DND-41 (cell line): ENCODE measurements at regions not wholly inside any gene's neighbourhood (a gene's known extent, or its start where the extent isn't known, plus 50 kb on each side); places are given as distances from the start of the nearest gene placed in this dataset.
"Not testable (repeated sequence)": the region's sequence is repeated elsewhere in the genome, so short reads cannot be mapped to it uniquely, and the experiment has no call there.

Experiments used
- ATAC-seq: fragments of 200-7000 bp; cut with Tn5 transposase; 3 replicates; pipeline ENCODE4 v1.9.1; 2021; ENCODE audit warnings: low read depth; ENCODE audit not compliant: insufficient read depth
- DNase-seq: peaks from one replicate; pipeline ENCODE4 v3.0.0-alpha.2; 2020
- H2AFZ ChIP-seq: 2 replicates; pipeline ENCODE4 v1.6.0; 2012; ENCODE audit warnings: low read depth, low read length
- H3K27ac ChIP-seq: 2 replicates; pipeline ENCODE4 v1.5.1; 2012; ENCODE audit warnings: low read length, inconsistent platforms
- H3K27me3 ChIP-seq: fragments of 200-600 bp; sonication (generic); 2 replicates; pipeline ENCODE4 v1.6.0; 2012; ENCODE audit warnings: low read length, mild to moderate bottlenecking, inconsistent platforms; ENCODE audit not compliant: insufficient read depth, poor library complexity
- H3K36me3 ChIP-seq: 2 replicates; pipeline ENCODE4 v1.5.1; 2012; ENCODE audit warnings: low read length, inconsistent platforms; ENCODE audit not compliant: insufficient read depth
- H3K4me1 ChIP-seq: 2 replicates; pipeline ENCODE4 v1.5.1; 2012; ENCODE audit warnings: mild to moderate bottlenecking, low read length; ENCODE audit not compliant: insufficient read depth
- H3K4me2 ChIP-seq: 2 replicates; pipeline ENCODE4 v1.6.0; 2012; ENCODE audit warnings: mild to moderate bottlenecking, moderate library complexity, low read length, inconsistent platforms; ENCODE audit not compliant: insufficient read depth
- H3K4me3 ChIP-seq, 2 experiments: fragments of 200-600 bp in 1 of 2; shearing (Covaris generic) in 1 of 2; 2 replicates each; pipeline ENCODE4 v1.5.1; 2012 to 2016; ENCODE audit warnings: inconsistent platforms in 2 of 2, low read length in 2 of 2, mild to moderate bottlenecking in 2 of 2, low read depth in 1 of 2, moderate library complexity in 1 of 2
- H3K79me2 ChIP-seq: 2 replicates; pipeline ENCODE4 v1.6.0; 2012; ENCODE audit warnings: low read length, inconsistent platforms; ENCODE audit not compliant: insufficient read depth
- H3K9ac ChIP-seq: 2 replicates; pipeline ENCODE4 v1.6.0; 2012; ENCODE audit warnings: low read depth, mild to moderate bottlenecking, inconsistent platforms, low read length, moderate library complexity
- H3K9me3 ChIP-seq: 2 replicates; pipeline ENCODE4 v1.5.1; 2012; ENCODE audit warnings: low read length, moderate library complexity, mild to moderate bottlenecking, inconsistent platforms; ENCODE audit not compliant: insufficient read depth, severe bottlenecking
- H4K20me1 ChIP-seq: 2 replicates; pipeline ENCODE4 v1.6.0; 2012; ENCODE audit warnings: low read length; ENCODE audit not compliant: insufficient read depth
- EZH2 ChIP-seq: IDR thresholded peaks from 3 replicates; pipeline ENCODE4 v1.6.1; 2012; ENCODE audit warnings: borderline replicate concordance, low read depth, mild to moderate bottlenecking, moderate library complexity, low read length, inconsistent platforms; ENCODE audit not compliant: severe bottlenecking
- TF ChIP-seq, protein P1 (sequence below): IDR thresholded peaks from 2 replicates; pipeline ENCODE4 v1.5.1; 2012; ENCODE audit warnings: borderline replicate concordance, low read length, moderate library complexity, mild to moderate bottlenecking; ENCODE audit not compliant: poor library complexity, severe bottlenecking; ENCODE audit errors: extremely low read depth

DNA sequence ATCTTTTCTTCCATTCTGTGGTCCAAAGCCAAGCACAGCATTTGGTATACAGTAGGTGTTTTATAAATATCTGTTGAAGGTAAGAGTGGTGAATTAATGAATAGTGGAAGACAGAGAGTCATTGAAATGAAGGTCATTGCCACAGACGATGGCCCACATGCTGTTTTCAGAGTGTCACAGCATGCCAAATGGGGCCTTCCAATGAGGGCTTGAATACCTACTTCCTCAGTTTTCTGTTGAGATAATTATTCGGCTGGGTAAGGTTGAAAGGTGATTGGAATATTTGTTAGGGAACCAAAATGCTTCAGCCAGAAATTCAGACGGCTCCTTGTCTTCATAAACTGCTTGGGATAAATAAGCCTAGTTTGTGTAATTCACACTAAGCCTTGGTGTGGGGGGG is 205.3 kb upstream of the TBL1XR1 start:
- Histone ChIP-seq H3K4me3 (no peak overlapping the region), H4K20me1 (no peaks in the 10 kb centered on the region), H3K27ac (no peak overlapping the region), H3K9me3 (no peaks in the 10 kb centered on the region), H3K4me1 (no peaks in the 10 kb centered on the region), H3K36me3 (no peaks in the 10 kb centered on the region), H2AFZ (no peak overlapping the region), H3K27me3 (no peaks in the 10 kb centered on the region), H3K4me2 (no peak overlapping the region), H3K9ac (no peak overlapping the region), H3K79me2 (no peaks in the 10 kb centered on the region)
- no peak for TF ChIP-seq EZH2
- TF ChIP-seq, protein P1, sequence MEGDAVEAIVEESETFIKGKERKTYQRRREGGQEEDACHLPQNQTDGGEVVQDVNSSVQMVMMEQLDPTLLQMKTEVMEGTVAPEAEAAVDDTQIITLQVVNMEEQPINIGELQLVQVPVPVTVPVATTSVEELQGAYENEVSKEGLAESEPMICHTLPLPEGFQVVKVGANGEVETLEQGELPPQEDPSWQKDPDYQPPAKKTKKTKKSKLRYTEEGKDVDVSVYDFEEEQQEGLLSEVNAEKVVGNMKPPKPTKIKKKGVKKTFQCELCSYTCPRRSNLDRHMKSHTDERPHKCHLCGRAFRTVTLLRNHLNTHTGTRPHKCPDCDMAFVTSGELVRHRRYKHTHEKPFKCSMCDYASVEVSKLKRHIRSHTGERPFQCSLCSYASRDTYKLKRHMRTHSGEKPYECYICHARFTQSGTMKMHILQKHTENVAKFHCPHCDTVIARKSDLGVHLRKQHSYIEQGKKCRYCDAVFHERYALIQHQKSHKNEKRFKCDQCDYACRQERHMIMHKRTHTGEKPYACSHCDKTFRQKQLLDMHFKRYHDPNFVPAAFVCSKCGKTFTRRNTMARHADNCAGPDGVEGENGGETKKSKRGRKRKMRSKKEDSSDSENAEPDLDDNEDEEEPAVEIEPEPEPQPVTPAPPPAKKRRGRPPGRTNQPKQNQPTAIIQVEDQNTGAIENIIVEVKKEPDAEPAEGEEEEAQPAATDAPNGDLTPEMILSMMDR, result no peak
- DNase-seq (no peak), ATAC-seq (no peak)

DNA sequence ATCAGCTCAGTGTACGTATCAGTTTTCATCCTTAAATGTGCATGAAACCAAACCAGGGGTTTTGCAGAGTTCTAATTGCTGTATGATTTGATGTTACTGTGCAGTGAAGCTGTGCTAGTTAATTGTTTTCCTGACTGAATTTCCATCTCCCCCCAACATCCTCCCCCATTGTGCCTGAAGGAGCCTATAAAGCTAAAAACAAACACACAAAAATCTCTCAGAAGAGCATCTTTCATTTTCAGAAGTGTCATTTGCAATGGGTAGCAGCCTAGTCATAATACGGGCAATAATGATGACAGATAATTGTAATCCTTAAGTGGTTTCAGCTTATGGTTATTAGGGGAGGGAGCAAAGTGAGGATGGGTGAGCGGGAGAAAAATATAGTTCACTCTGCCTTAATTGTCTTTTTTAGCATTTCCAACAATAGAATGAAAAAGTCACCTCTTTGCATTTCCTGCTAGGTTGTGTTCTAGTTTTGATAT is 207.9 kb upstream of the TBL1XR1 start:
- Histone ChIP-seq H3K4me1 (peaks cover 7% of the 10 kb centered on the region), H3K36me3 (no peaks in the 10 kb centered on the region), H2AFZ (no peak overlapping the region), H3K27me3 (no peaks in the 10 kb centered on the region), H3K9me3 (no peaks in the 10 kb centered on the region), H3K79me2 (no peaks in the 10 kb centered on the region), H3K9ac (no peak overlapping the region), H3K27ac (no peak overlapping the region), H3K4me3 (no peak overlapping the region), H4K20me1 (no peaks in the 10 kb centered on the region), H3K4me2 (no peak overlapping the region)
- ATAC-seq, result no peak
- DNase-seq, result no peak
- TF ChIP-seq, protein P1, result no peak
- TF ChIP-seq EZH2, result no peak

DNA sequence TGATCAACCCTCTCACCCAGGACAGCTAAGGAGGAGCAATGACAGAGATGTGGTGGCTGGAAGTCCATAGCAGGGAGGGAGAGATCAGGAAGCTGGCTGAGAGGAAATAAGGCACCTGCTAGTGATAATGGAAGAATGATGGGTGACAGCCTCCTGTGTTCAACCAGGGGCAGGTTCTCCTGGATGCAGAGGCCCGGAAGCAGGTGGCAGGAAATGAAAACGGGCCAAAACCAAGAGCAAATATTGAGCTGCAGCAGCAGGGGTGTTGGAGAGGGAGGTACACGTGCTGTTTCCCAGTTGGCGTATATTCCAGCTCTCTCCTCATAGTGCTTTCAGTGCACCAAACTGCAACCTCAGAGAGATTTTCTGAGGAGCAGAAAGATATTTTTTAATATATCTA is 213.4 kb upstream of the TBL1XR1 start:
- H2AFZ ChIP-seq, result peak overlapping the region; percentile 59
- H3K79me2 ChIP-seq, result no peaks in the 10 kb centered on the region
- TF ChIP-seq EZH2, result no peak
- TF ChIP-seq, protein P1, result peak; percentile 15
- no peaks in the 10 kb centered on the region for H4K20me1 ChIP-seq
- H3K27me3 ChIP-seq, result no peaks in the 10 kb centered on the region
- H3K9ac ChIP-seq, result peak overlapping the region; percentile 57
- H3K27ac ChIP-seq, result peak overlapping the region; percentile 98
- no peaks in the 10 kb centered on the region for H3K9me3 ChIP-seq
- peak; percentile 98 for ATAC-seq
- no peaks in the 10 kb centered on the region for H3K36me3 ChIP-seq
- peaks cover 26% of the 10 kb centered on the region for H3K4me1 ChIP-seq
- H3K4me3 ChIP-seq, result no peak overlapping the region
- peak; percentile 90 for DNase-seq
- peak overlapping the region; percentile 51 for H3K4me2 ChIP-seq

DNA sequence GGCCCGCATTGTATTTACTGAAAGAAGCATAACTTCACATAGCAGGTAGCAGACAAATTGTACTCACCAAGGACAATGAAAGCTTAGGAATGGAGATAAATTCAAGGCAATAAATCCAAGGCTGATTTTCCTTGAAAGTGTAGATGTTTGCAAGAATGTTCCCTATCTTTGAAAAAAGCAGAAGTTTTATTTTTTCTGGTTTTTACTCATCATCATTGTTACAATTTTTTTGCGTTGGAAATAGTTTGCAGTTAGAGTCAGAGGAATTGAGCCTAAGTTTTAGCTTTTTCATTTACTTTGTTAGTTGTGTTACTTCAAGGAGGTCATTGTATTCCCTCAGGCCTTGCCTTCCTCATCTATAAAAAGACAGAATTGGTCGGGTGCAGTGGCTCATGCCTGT is 213.9 kb upstream of the TBL1XR1 start:
- Histone ChIP-seq H2AFZ (peak overlapping the region; percentile 59), H3K27ac (peak overlapping the region; percentile 98), H3K4me1 (peaks cover 26% of the 10 kb centered on the region), H4K20me1 (no peaks in the 10 kb centered on the region), H3K36me3 (no peaks in the 10 kb centered on the region), H3K4me3 (no peak overlapping the region), H3K27me3 (no peaks in the 10 kb centered on the region), H3K4me2 (peak overlapping the region; percentile 51), H3K9me3 (no peaks in the 10 kb centered on the region), H3K79me2 (no peaks in the 10 kb centered on the region), H3K9ac (peak overlapping the region; percentile 57)
- ATAC-seq, result peak; percentile 47
- DNase-seq, result no peak
- TF ChIP-seq EZH2, result no peak
- TF ChIP-seq, protein P1, result no peak

DNA sequence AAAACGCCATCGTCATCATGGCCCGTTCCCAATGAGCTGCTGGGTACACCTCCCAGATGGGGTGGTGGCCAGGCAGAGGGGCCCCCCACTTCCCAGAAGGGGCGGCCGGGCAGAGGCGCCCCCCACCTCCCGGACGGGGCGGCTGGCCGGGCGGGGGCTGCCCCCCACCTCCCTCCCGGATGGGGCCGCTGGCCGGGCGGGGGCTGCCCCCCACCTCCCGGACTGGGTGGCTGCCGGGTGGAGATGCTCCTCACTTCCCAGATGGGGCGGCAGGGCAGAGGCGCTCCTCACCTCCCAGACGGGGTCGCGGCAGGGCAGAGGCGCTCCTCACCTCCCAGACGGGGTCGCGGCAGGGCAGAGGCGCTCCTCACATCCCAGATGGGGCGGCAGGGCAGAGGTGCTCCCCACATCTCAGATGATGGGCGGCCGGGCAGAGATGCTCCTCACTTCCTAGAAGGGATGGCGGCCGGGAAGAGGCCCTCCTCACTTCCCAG is 215.4 kb upstream of the TBL1XR1 start:
- DNase-seq, ATAC-seq, H3K27ac ChIP-seq, H2AFZ ChIP-seq, H3K4me3 ChIP-seq, H3K79me2 ChIP-seq, H3K9ac ChIP-seq, H3K9me3 ChIP-seq, H4K20me1 ChIP-seq, H3K27me3 ChIP-seq, H3K4me2 ChIP-seq, H3K36me3 ChIP-seq: not testable (repeated sequence)
- H3K4me1 ChIP-seq, result peaks cover 26% of the 10 kb centered on the region
